Heart left ventricle (tissue), 16 donors: ENCODE measurements at regions not wholly inside any gene's neighbourhood (a gene's known extent, or its start where the extent isn't known, plus 50 kb on each side); places are given as distances from the start of the nearest gene placed in this dataset.
A peak's percentile ranks its signal among the peaks of the same experiment; 100 is the strongest.

ENCODE experiments used
- ATAC-seq, 4 donors: fragments of 200-7000 bp; cut with Tn5 transposase; one replicate each; pipeline ENCODE4 v1.9.1; 2020 to 2022; ENCODE audit warnings: moderate library complexity in 4 of 4, mild to moderate bottlenecking in 3 of 4, moderate number of reproducible peaks in 1 of 4
- DNase-seq, 5 donors: peaks; one replicate each; pipeline ENCODE4 v3.0.0-alpha.2; 2020
- H3K27ac ChIP-seq, 12 donors: fragments of 200-600 bp; sonication (generic) in 4 of 12; one replicate each; pipeline versions ENCODE4 v1.5.0 to v1.8.0; 2016 to 2022; ENCODE audit warnings: mild to moderate bottlenecking in 2 of 12
- H3K27me3 ChIP-seq, 9 donors: fragments of 200-600 bp; sonication (generic) in 2 of 9; one replicate each; pipeline versions ENCODE4 v1.5.1 to v1.8.0; 2016 to 2022; ENCODE audit warnings: mild to moderate bottlenecking in 3 of 9
- H3K36me3 ChIP-seq, 9 donors: fragments of 200-600 bp; sonication (generic) in 2 of 9; one replicate each; pipeline versions ENCODE4 v1.5.0 to v1.8.0; 2018 to 2022; ENCODE audit warnings: mild to moderate bottlenecking in 2 of 9
- H3K4me1 ChIP-seq, 12 donors: fragments of 200-600 bp; sonication (generic) in 4 of 12; one replicate each; pipeline versions ENCODE4 v1.5.0 to v1.8.0; 2016 to 2022; ENCODE audit warnings: mild to moderate bottlenecking in 3 of 12
- H3K4me3 ChIP-seq, 12 donors: fragments of 200-600 bp; sonication (generic) in 4 of 12; one replicate each; pipeline versions ENCODE4 v1.5.0 to v1.8.0; 2017 to 2022; ENCODE audit warnings: mild to moderate bottlenecking in 9 of 12, moderate library complexity in 4 of 12
- H3K9me3 ChIP-seq, 12 donors: fragments of 200-600 bp; sonication (generic) in 4 of 12; one replicate each; pipeline versions ENCODE4 v1.5.0 to v1.8.0; 2016 to 2022; ENCODE audit warnings: mild to moderate bottlenecking in 1 of 12
- POLR2A ChIP-seq, 2 donors: fragments of 450-650 bp; IDR thresholded peaks; one replicate each; pipeline ENCODE4 v1.6.1; 2017; ENCODE audit warnings: antibody characterized with exemption in 2 of 2, mild to moderate bottlenecking in 2 of 2, moderate library complexity in 2 of 2
- WGBS, 4 donors: extraction: QIAGEN DNeasy Blood & Tissue Kit in 2 of 4; methylation state at CpG; one replicate each; pipeline versions ENCODE4 v1.1.5 to v1.1.7; 2013 to 2018; 5-methylcytosine and 5-hydroxymethylcytosine counted together
- intact Hi-C, 10 donors: fragments of 100-400 bp; cut with DNase I; formaldehyde crosslinking; loops; one replicate each; pipeline versions ENCODE4 v1.11.1 to v1.14.2; 2022
- TF ChIP-seq, protein P1 (sequence below), 12 donors: fragments of 200-600 bp; sonication (generic) in 4 of 12; IDR thresholded peaks; one replicate each; pipeline versions ENCODE4 v1.5.0 to v1.8.0; 2018 to 2022; ENCODE audit warnings: antibody characterized with exemption in 12 of 12, mild to moderate bottlenecking in 5 of 12
- donor health status: ischemic (EF 13 %, LVEDD 7.1; RV severe dilation, severe dysfunction).
- donor health status: healthy with polysubstance abuse.
- donor health status: DM: no; HTN: yes; CAD: no.
- donor health status: DM: no; HTN: no; CAD: no.
- donor health status: ischemic (EF 25% LVEDD 6.9; RV normal size, moderate dysfunction).
- donor health status: ischemic (EF 25% LVEDD 5.7; RV mildly dilated, moderate dysfunction).
- donor health status: healthy.
- donor health status: DM: yes; HTN: yes; CAD: no.
- donor health status: ischemic (EF 35%, LVEDD 5.7; RV mildly dilated, moderate dysfunction).
- donor health status: nonischemic (EF 11% LVEDD 7.7; RV severe dilation, severe dysfunction).
- donor health status: DM: yes; HTN: yes; CAD: no.
- donor health status: PGD.
- donor health status: ischemic (EF 29% LVEDD 5.4; RV normal size, mild dysfunction).
- donor health status: nonischemic (EF 23%, LVEDD 6.1; RV moderate dilation, normal function).

DNA sequence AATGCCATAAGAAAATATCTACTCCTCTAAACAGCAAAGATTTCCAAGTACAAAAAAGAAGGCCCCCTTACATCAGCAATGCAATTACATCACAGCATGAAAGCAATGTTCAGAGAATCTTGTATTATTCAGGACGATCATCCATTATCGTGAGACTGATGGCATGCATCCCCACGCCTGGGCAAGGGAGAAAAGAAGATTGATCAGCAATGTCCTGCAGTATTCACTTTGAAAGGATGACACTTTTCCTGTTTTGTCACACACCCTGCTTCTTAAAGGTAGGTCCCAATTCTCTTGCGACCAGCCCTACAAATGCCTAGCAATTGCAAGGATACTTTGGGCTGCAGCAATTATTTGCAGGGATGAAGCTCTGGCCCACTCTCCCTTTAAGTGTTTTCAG is 108.7 kb downstream of the TOMM20 start:
- Histone ChIP-seq H3K9me3 (peaks cover 0 to 6% (median 0%) of the 10 kb centered on the region in 12 donors), H3K36me3 (no peaks in the 10 kb centered on the region), H3K27ac (no peak overlapping the region), H3K4me1 (peaks cover 0 to 25% (median 3%) of the 10 kb centered on the region in 12 donors), H3K27me3 (no peaks in the 10 kb centered on the region), H3K4me3 (no peak overlapping the region)
- no peak for ATAC-seq
- intact Hi-C loops = no loop called here
- DNase-seq = no peak
- no peak for TF ChIP-seq POLR2A (IDR thresholded peaks at IDR 0.05)
- TF ChIP-seq, protein P1, sequence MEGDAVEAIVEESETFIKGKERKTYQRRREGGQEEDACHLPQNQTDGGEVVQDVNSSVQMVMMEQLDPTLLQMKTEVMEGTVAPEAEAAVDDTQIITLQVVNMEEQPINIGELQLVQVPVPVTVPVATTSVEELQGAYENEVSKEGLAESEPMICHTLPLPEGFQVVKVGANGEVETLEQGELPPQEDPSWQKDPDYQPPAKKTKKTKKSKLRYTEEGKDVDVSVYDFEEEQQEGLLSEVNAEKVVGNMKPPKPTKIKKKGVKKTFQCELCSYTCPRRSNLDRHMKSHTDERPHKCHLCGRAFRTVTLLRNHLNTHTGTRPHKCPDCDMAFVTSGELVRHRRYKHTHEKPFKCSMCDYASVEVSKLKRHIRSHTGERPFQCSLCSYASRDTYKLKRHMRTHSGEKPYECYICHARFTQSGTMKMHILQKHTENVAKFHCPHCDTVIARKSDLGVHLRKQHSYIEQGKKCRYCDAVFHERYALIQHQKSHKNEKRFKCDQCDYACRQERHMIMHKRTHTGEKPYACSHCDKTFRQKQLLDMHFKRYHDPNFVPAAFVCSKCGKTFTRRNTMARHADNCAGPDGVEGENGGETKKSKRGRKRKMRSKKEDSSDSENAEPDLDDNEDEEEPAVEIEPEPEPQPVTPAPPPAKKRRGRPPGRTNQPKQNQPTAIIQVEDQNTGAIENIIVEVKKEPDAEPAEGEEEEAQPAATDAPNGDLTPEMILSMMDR (IDR thresholded peaks at IDR 0.05) = no peak
- WGBS, 4 donors = 83 to 96% (median 93%) methylated on average over 4 of the region's 4 CpGs

DNA sequence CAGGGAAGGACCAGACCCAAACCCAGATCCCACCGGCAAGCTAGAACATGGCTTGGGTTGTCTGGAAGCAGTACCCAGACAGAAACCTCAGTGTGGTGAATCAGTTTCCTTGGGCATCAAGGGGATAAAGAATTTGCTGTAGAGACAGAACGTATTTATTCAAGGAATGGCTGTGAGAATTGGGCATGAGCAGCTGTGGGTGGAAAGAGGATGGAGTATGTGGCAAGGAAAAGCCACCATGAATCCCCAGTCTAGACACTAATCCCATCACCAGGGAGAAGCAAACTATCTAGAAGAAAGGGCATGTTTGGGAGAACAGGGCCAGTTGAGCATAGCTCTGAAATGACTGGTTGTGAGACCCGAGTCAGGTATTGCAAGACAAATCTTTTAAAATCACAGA is 109.2 kb downstream of the TOMM20 start:
- no peaks in the 10 kb centered on the region for H3K36me3 ChIP-seq
- peaks cover 0 to 25% (median 1%) of the 10 kb centered on the region in 12 donors for H3K4me1 ChIP-seq
- H3K27me3 ChIP-seq = no peaks in the 10 kb centered on the region
- 91 to 98% (median 96%) methylated on average over 3 of the region's 3 CpGs for WGBS, 4 donors
- H3K9me3 ChIP-seq = peaks cover 0 to 6% (median 0%) of the 10 kb centered on the region in 12 donors
- DNase-seq (no peak), ATAC-seq (no peak)
- TF ChIP-seq, protein P1 (IDR thresholded peaks at IDR 0.05) = no peak
- TF ChIP-seq POLR2A (IDR thresholded peaks at IDR 0.05) = no peak
- intact Hi-C loops = no loop called here
- H3K27ac ChIP-seq = no peak overlapping the region
- no peak overlapping the region for H3K4me3 ChIP-seq

DNA sequence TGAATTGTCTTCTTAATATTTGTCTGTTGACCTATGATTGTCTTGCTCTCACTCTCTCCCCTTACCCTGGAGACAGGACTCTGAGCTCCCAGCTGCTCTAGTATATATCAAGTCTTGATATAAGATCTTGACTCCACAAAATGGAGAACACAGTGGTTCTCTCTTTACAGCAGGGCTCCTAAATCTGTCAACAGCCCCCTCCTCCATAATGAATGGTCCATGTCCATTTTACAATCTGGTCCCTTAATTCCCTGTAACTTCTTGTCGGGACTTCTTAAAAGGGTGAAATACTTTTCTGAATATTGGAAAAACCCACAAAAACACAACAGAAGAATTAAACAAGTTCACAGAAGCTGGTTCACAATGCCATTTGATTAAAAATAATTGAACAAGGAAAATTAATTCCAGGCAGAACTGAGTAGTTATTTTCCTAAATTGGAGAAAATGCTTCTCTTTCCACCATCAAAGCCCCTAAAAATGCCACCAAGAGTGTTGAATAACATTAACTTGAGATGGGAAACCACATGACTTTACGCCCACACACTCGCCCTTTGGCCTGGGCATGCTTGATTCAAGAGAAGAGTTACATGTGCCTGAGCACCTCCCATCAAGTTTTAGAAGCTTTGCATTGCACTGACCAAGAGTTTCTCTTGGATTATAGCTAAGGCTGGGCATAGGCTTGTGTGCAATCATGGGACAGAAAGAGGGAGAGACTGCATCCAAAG is 109.8 kb downstream of the TOMM20 start:
- no peak overlapping the region for H3K4me3 ChIP-seq
- WGBS, 4 donors = 96 to 98% (median 97%) methylated on average over 3 of the region's 3 CpGs
- TF ChIP-seq POLR2A (IDR thresholded peaks at IDR 0.05) = no peak
- TF ChIP-seq, protein P1 (IDR thresholded peaks at IDR 0.05) = no peak
- DNase-seq (no peak), ATAC-seq (no peak)
- H3K27me3 ChIP-seq = no peaks in the 10 kb centered on the region
- no peak overlapping the region for H3K27ac ChIP-seq
- H3K4me1 ChIP-seq = peaks cover 0 to 30% (median 1%) of the 10 kb centered on the region in 12 donors
- peaks cover 0 to 6% (median 0%) of the 10 kb centered on the region in 12 donors for H3K9me3 ChIP-seq
- intact Hi-C loops = no loop called here
- no peaks in the 10 kb centered on the region for H3K36me3 ChIP-seq

DNA sequence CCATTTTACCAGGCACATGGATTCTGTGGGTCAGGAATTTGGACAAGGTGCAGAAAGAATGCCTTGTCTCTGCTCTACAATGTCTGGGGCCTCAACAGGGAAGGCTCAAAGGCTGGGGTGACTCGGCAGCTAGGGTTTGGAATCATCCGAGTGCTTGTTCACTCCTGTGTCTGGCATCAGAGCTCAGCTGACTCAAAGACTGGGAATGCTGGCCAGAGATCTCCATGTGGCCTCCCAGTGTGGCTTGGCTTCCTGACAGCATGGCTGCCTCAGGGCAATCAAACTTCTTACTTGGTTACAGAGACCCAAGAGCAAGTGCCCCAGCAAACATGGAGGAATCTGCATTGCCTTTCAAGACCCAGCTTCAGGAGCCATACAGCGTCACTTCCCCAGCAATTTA is 110.5 kb downstream of the TOMM20 start:
- Histone ChIP-seq H3K36me3 (no peaks in the 10 kb centered on the region), H3K4me1 (peaks cover 0 to 37% (median 1%) of the 10 kb centered on the region in 12 donors), H3K27me3 (no peaks in the 10 kb centered on the region), H3K9me3 (peaks cover 0 to 6% (median 0%) of the 10 kb centered on the region in 12 donors), H3K27ac (no peak overlapping the region), H3K4me3 (no peak overlapping the region)
- intact Hi-C loops = no loop called here
- DNase-seq (peak in 1 of 5 donors; percentile 55), ATAC-seq (peak in 1 of 4 donors; percentile 47)
- no peak for TF ChIP-seq POLR2A (IDR thresholded peaks at IDR 0.05)
- TF ChIP-seq, protein P1 (IDR thresholded peaks at IDR 0.05) = no peak
- WGBS, 4 donors = 75 to 84% (median 79%) methylated on average over 3 of the region's 3 CpGs
